GM18858 (cell line): ENCODE measurements at regions not wholly inside any gene's neighbourhood (a gene's known extent, or its start where the extent isn't known, plus 50 kb on each side); places are given as distances from the start of the nearest gene placed in this dataset.

Experiments
- ATAC-seq: cut with Tn5 transposase; IDR thresholded peaks from one replicate; pipeline ENCODE4 v1.9.1; 2021; ENCODE audit not compliant: unreplicated experiment

- no peak for ATAC-seq
Measured at GRCh38 chr13:39892721-39893685, 237.5 kb downstream of the COG6 start.

- ATAC-seq: no peak
Measured at GRCh38 chr13:39893808-39894207, 238.3 kb downstream of the COG6 start.

GRCh38 chr13:39894586-39894985 lies 239.1 kb downstream of the COG6 start:
- no peak for ATAC-seq

DNA sequence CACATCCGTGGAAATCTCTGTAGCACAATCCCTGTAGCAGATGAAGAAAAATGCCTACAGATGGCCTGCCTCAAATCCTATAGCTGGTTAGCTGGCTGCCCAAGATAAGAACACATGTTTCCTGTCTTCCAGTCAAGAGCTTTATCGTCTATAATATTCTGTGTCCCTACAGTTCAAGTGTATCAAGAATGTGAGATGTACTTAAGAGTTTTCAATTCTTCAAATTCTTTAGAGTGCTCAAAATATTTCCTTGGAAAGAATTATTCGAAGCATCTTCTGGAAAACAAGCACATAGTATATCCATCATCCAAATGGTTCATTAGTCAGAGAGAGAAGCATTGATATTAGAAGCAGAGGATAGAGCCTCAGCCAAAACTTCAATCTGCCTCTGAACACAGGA lies 239.8 kb downstream of the COG6 start:
- ATAC-seq: no peak

DNA sequence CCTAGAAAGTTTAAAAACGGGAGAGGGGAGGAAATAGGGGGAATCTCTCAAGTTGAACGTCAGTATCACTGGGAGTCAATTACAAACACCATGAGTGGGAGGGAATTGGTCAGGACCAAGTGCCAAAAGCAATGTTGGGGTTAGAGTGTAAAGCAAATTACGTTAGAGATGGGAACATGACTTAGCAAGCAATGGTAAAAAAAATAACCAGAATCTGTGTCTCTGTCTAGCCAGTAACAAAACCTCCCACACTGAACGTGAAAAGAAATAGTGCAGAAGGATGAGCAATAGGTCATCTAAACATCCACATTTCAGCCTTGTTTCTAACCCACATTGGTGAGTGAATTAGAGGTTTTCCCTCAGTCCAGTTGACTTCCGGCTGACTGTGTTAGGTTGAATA lies 242.2 kb downstream of the COG6 start:
- no peak for ATAC-seq

GRCh38 chr13:39900106-39900750 lies 244.8 kb downstream of the COG6 start:
- no peak for ATAC-seq

DNA sequence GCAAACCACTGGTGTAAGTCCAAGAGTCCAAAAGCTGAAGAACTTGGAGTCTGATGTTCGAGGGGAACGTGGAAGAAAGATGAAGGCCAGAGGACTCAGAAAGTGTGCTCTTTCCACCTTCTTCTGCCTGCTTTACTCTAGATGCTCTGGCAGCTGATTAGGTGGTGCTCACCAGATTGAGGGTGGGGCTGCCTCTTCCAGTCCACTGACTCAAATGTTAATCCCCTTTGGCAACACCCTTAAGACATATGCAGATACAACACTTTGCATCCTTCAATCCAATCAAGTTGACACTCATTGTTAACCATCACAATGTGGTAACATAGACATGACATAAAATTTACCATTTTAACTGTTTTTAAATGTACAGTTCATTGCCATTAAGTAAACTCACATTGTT lies 249.5 kb downstream of the COG6 start:
- ATAC-seq: no peak

DNA sequence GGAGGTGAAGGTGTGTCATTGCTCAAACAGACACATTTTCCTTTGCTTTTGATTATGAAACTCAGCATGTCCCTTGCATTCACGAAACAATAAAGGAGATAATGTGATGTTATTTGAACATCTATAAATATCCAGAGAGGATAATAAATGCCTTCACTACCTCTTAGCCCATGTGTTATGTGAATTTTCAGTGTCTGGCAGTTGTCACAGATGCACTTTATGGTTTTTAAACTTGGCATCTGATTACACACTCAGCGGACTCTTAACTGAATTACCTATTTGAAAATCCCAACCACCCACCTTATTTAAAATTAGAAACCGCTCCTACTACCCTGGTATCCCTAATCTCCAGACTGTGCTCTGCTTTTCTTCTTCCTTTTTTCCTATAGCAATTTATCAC lies 254.2 kb downstream of the COG6 start:
- no peak for ATAC-seq

DNA sequence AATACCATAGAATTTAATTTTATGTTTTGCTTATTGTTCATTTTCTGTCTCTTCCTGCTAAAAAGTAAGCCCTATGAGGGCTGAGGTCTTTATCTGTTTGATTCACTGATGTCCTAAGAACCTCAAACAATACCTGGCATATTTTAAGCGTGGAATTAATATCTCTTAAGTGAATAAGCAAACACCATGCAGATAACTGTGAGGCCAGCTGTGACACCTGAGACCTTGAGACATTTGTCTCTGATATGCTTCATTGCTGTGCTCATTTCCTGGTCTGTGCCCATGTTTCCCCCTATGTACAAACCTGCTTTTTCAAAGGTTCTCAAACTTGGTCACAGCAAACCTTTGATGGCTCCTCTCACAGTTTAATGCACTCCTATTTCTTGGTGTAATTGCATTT lies 254.6 kb downstream of the COG6 start:
- ATAC-seq: no peak

DNA sequence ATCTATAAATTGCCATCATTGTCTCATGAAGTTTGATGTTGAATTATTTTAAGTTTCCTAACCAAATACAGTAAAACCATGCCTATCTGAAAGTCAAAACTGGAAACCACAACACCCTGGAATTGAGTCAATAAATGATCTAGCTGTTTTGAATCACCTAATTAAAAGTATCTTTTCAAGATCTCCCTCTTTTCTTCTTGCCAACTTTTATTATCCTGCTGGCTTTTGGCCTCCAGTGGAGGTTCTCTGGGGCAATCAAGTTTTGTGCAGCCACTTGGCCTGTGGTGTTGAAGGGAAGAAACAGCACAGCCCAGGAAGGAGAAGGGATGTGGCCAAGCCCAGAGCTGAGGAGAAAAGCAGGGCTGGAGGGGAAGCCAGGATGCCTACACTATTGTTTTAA lies 255.4 kb downstream of the COG6 start:
- no peak for ATAC-seq

DNA sequence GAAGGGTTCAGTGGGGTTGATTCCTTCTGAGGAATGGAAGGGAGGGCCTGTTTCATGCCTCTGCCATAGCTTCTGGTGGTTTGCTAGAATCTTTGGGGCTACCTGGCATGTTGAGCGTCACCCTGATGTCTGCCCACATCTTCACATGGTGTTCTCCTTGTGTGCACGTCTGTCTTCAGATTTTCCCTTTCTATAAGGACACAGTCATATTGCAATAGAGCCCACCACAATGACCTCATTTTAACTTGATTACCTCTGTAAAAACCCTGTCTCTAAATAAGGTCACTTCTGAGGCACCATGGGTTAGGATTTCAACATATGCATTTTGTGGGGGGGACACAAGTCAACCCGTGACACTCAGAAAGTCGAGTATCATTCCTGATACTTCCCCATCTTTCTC lies 257.9 kb downstream of the COG6 start:
- no peak for ATAC-seq

DNA sequence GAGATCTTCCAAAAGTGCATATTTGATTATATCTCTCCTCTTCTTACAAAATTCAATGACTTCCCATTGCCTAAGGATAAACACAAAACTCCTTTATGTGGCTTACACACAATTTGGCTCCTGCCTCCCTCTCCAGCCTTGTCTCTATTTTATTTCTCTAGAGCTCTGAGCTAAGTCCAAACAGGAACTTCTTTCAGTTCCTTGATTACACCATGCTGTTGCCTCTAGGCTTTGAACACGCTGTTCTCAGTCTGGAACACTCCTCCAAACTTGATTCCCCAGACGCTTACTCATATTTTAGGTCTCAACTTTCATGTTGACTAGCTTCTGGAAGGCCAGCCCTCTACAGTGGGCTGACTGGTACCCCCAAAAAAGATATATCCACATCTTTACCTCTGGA lies 258.5 kb downstream of the COG6 start:
- ATAC-seq: no peak

- no peak for ATAC-seq
Measured at GRCh38 chr13:39915418-39915817, 260.0 kb downstream of the COG6 start.

DNA sequence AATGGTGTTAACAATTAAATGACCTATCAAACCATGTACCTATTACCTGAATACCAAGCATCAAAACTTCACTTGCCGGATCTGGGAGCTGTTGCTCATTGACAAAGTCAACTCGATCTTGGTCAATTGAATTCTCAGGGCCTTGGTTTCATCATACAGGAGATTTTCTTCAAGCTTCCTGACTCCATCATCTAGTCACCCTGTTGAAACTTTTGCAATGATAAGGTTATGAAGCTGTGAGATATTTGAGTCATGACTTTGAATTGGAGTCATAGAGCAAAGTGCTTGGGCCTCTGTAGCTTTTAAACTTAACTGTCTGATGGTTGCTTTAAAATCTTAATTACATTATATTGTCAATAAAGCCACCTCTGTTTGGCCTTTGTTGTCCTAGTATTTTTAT lies 260.9 kb downstream of the COG6 start:
- no peak for ATAC-seq

DNA sequence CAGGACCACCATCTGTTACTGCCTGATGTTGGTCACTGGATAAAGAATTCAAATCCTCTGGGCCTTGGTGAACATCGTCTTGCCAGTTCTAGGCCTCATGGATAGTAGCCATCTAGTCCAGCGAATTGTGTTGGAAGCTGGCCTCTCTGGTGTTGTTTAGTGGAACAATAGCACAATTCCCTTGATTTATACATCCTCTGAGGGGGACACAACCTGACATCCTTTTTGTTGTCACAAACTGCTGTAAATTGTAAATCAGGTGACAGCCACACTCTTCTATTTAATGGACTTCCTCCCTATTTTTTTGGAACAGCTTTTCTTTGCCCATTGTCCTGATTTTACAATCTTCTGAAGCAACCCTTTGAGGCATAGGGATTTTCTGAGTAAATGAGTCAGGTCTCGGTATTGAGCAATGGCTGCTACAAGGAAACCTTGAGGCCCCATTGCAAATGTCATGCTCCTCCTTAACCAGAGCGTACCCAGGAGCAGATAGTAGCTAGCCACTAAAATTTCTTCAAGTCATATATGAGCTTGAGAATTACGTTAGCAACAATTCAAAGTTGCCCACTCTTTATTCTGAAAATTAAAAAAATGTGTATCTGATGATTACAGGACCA lies 263.3 kb downstream of the COG6 start:
- ATAC-seq: no peak

GRCh38 chr13:39920613-39921012 lies 265.2 kb downstream of the COG6 start:
- no peak for ATAC-seq

- ATAC-seq: no peak
Measured at GRCh38 chr13:39926345-39926744, 270.9 kb downstream of the COG6 start.

- no peak for ATAC-seq
Measured at GRCh38 chr13:39928261-39928660, 272.8 kb downstream of the COG6 start.

GRCh38 chr13:39929583-39929982 lies 274.1 kb downstream of the COG6 start:
- ATAC-seq: no peak

DNA sequence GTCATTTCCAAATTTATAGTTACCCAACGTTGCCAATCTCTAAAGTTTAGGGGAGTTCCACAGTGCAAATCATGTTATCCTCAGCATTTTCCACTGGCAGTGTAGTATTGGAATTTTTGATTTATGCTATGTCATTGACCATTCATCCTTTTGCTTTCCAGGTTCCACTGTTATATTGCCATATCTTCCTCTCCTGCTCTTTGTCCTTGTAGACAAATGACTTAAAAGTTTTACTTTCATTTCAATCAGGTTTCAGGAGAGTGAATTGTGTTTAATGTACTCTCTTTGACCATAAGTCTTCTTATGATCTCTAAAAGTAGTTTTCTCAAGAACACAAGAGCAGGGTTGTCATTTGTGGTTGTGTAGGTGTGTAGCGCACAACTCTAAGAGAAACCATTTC lies 274.6 kb downstream of the COG6 start:
- no peak for ATAC-seq

DNA sequence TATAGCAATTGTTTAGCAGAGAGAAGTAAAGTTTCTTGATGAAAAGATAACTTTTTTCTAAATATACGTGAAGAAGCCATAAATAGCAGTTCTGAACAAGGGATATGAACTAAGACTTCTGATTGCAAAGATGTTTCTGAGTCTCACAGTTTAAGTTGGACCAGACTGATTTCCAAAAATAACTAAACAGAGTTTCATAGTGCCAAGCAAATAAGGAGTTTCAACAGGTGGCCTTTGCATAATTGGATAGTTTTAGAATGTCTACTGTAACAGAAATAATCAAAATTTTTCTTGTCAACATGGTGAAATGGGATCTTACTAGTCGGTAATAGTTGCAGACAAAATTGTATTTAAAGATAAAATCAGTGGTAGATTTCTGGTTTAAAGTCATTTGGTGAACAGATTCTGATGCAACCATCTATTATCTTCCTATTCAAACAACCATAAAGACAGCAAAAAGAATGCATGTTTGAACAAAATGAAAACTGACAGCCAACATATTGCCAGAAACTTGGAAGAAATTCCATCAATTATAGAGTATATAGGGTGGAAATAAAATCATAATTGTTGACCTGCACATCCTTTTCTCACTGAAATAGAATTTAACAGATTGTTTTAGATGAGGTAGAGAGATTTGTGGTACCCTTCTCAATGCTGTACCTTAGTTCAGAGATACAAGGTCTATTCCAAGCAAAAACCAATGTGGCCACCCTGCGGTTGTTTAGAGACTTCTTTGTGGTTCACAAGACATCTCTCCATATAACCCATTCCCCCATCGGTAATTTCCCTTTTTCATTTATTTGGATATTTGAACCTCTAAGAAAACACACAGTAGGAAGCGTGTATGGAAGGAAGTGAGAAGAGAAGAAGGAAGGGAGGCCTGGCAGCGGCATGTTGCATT lies 275.3 kb downstream of the COG6 start:
- ATAC-seq: no peak
